Adrenal gland (tissue), 9 donors: ENCODE measurements at regions not wholly inside any gene's neighbourhood (a gene's known extent, or its start where the extent isn't known, plus 50 kb on each side); places are given as distances from the start of the nearest gene placed in this dataset.

Source experiments
- DNase-seq, 7 donors: peaks; one replicate each; pipeline ENCODE4 v3.0.0-alpha.2; 2019 to 2020
- H3K27ac ChIP-seq, 5 donors: fragments of 200-600 bp; sonication (generic) in 4 of 5; 1 replicate in 3 of 5; 2 replicates in 2 of 5; pipeline versions ENCODE4 v1.5.1 to v1.8.0; 2016 to 2020; ENCODE audit warnings: mild to moderate bottlenecking in 1 of 5
- H3K27me3 ChIP-seq: fragments of 200-600 bp; 2 replicates; pipeline ENCODE4 v1.8.0; 2021
- H3K36me3 ChIP-seq, 2 donors: fragments of 200-600 bp; replicated peaks in 1 of 2; 1 replicate in 1 of 2; 2 replicates in 1 of 2; pipeline versions ENCODE4 v1.5.1 to v1.8.0; 2018 to 2022
- H3K4me1 ChIP-seq, 2 donors: fragments of 200-600 bp; replicated peaks in 1 of 2; 1 replicate in 1 of 2; 2 replicates in 1 of 2; pipeline versions ENCODE4 v1.5.1 to v1.8.0; 2018 to 2021
- H3K4me3 ChIP-seq, 4 donors: fragments of 200-600 bp; sonication (generic) in 3 of 4; one replicate each; pipeline ENCODE4 v1.5.1; 2016 to 2018
- H3K9me3 ChIP-seq, 3 donors: fragments of 200-600 bp; sonication (generic) in 1 of 3; replicated peaks in 1 of 3; 1 replicate in 2 of 3; 2 replicates in 1 of 3; pipeline versions ENCODE4 v1.5.1 to v1.8.0; 2016 to 2021
- POLR2A ChIP-seq, 2 donors: fragments of 450-650 bp; IDR thresholded peaks; one replicate each; pipeline ENCODE4 v1.6.1; 2017; ENCODE audit warnings: antibody characterized with exemption in 2 of 2, mild to moderate bottlenecking in 2 of 2, moderate library complexity in 1 of 2
- WGBS, 4 donors: extraction: QIAGEN DNeasy Blood & Tissue Kit in 2 of 4; methylation state at CpG; one replicate each; pipeline versions ENCODE4 v1.1.5 to v1.1.7; 2013 to 2017; 5-methylcytosine and 5-hydroxymethylcytosine counted together
- intact Hi-C, 2 donors: fragments of 100-400 bp; cut with DNase I; formaldehyde crosslinking; loops; one replicate each; pipeline versions ENCODE4 v1.14.1 to v1.15.0; 2022 to 2023
- TF ChIP-seq, protein P1 (sequence below), 6 experiments: fragments of 450-650 bp in 4 of 6; fragments of 200-600 bp in 2 of 6; sonication (generic) in 1 of 6; IDR thresholded peaks; 1 replicate in 5 of 6; 2 replicates in 1 of 6; pipeline versions ENCODE4 v1.5.1 to v1.8.0; 2016 to 2021; ENCODE audit warnings: antibody characterized with exemption in 6 of 6, mild to moderate bottlenecking in 2 of 6, moderate library complexity in 1 of 6
- donor health status: healthy with polysubstance abuse.
- donor health status: Bipolar disorder and iron deficiency.
- donor health status: DM: yes; HTN: yes; CAD: no.
- donor health status: DM: no; HTN: no; CAD: no.
- donor health status: DM: no; HTN: no; CAD: no.

DNA sequence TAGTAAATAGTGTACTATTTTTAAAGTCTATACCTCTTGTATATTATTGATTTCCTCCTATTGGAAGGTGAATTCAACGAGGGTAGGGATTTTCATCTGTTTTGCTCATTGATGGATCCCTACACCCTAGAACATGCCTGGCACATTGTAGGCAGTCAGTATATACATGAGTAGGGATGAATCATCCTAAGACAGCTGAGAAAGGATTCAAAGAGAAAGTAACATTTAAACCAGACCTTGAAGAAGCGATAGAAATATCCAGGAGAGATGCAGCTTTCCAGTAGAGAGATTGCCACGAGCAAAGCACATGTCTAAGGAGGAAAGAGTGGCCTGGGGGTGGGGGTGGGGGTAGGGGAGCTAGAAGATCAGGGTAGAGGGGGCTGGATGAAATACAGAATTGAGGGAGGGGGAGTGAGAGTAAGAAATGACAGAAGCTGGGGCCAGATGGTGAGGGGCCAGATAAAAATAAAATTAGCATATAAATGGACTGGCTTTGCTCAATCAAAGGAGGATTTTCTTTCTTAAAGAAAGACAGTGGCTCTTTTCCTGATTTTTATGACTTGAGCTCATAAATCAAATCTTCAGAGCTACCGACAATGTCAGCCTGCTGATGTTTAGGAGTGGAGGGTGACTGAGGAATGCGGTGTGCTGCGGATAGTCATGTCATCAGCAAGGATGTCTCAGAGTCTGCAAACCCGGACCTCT lies 168.2 kb downstream of the SAMD5 start:
- H3K27ac ChIP-seq: no peak overlapping the region
- TF ChIP-seq, protein P1, sequence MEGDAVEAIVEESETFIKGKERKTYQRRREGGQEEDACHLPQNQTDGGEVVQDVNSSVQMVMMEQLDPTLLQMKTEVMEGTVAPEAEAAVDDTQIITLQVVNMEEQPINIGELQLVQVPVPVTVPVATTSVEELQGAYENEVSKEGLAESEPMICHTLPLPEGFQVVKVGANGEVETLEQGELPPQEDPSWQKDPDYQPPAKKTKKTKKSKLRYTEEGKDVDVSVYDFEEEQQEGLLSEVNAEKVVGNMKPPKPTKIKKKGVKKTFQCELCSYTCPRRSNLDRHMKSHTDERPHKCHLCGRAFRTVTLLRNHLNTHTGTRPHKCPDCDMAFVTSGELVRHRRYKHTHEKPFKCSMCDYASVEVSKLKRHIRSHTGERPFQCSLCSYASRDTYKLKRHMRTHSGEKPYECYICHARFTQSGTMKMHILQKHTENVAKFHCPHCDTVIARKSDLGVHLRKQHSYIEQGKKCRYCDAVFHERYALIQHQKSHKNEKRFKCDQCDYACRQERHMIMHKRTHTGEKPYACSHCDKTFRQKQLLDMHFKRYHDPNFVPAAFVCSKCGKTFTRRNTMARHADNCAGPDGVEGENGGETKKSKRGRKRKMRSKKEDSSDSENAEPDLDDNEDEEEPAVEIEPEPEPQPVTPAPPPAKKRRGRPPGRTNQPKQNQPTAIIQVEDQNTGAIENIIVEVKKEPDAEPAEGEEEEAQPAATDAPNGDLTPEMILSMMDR (IDR thresholded peaks at IDR 0.05): no peak
- TF ChIP-seq POLR2A (IDR thresholded peaks at IDR 0.05): no peak
- no peak overlapping the region for H3K4me3 ChIP-seq
- no peaks in the 10 kb centered on the region for H3K27me3 ChIP-seq
- no peaks in the 10 kb centered on the region for H3K4me1 ChIP-seq
- H3K36me3 ChIP-seq: no peaks in the 10 kb centered on the region
- DNase-seq: no peak
- H3K9me3 ChIP-seq: no peaks in the 10 kb centered on the region
- 58 to 63% (median 62%) methylated on average over 7 of the region's 7 CpGs for WGBS, 4 donors
- intact Hi-C loops: no loop called here

- WGBS, 4 donors: 56 to 68% (median 62%) methylated on average over 4 of the region's 4 CpGs
- no peaks in the 10 kb centered on the region for H3K27me3 ChIP-seq
- intact Hi-C loops: no loop called here
- DNase-seq: no peak
- no peaks in the 10 kb centered on the region for H3K36me3 ChIP-seq
- no peak overlapping the region for H3K27ac ChIP-seq
- no peaks in the 10 kb centered on the region for H3K4me1 ChIP-seq
- TF ChIP-seq POLR2A (IDR thresholded peaks at IDR 0.05): no peak
- TF ChIP-seq, protein P1 (IDR thresholded peaks at IDR 0.05): no peak
- H3K9me3 ChIP-seq: no peaks in the 10 kb centered on the region
- no peak overlapping the region for H3K4me3 ChIP-seq
These were observed 169.2 kb downstream of the SAMD5 start for GRCh38 chr6:147677647-147678046.

- no peaks in the 10 kb centered on the region for H3K4me1 ChIP-seq
- no peak overlapping the region for H3K27ac ChIP-seq
- H3K27me3 ChIP-seq: no peaks in the 10 kb centered on the region
- TF ChIP-seq, protein P1 (IDR thresholded peaks at IDR 0.05): no peak
- TF ChIP-seq POLR2A (IDR thresholded peaks at IDR 0.05): no peak
- WGBS, 4 donors: 34 to 45% (median 38%) methylated on average over 1 of the region's 1 CpG
- DNase-seq: no peak
- intact Hi-C loops: no loop called here
- no peak overlapping the region for H3K4me3 ChIP-seq
- no peaks in the 10 kb centered on the region for H3K9me3 ChIP-seq
- H3K36me3 ChIP-seq: no peaks in the 10 kb centered on the region
These were observed 169.8 kb downstream of the SAMD5 start for GRCh38 chr6:147678253-147678652.

- H3K4me1 ChIP-seq: no peaks in the 10 kb centered on the region
- no peak for DNase-seq
- WGBS, 4 donors: 93 to 95% (median 94%) methylated on average over 4 of the region's 4 CpGs
- no peaks in the 10 kb centered on the region for H3K27me3 ChIP-seq
- H3K4me3 ChIP-seq: no peak overlapping the region
- no peaks in the 10 kb centered on the region for H3K36me3 ChIP-seq
- H3K9me3 ChIP-seq: no peaks in the 10 kb centered on the region
- intact Hi-C loops: no loop called here
- TF ChIP-seq, protein P1 (IDR thresholded peaks at IDR 0.05): no peak
- TF ChIP-seq POLR2A (IDR thresholded peaks at IDR 0.05): no peak
- H3K27ac ChIP-seq: no peak overlapping the region
These were observed 176.4 kb downstream of the SAMD5 start for GRCh38 chr6:147684906-147685305.
